WTC11 (cell line): ENCODE measurements at regions not wholly inside any gene's neighbourhood (a gene's known extent, or its start where the extent isn't known, plus 50 kb on each side); places are given as distances from the start of the nearest gene placed in this dataset.
A peak's percentile ranks its signal among the peaks of the same experiment; 100 is the strongest.
"Not testable (repeated sequence)": the region's sequence is repeated elsewhere in the genome, so short reads cannot be mapped to it uniquely, and the experiment has no call there.

Experiments
- ATAC-seq: fragments of 200-7000 bp; cut with Tn5 transposase; 2 replicates; pipeline ENCODE4 v1.10.0; 2021; ENCODE audit warnings: mild to moderate bottlenecking, moderate library complexity
- CTCF ChIA-PET: fragments of 300-600 bp; sonication (Branson Sonifier 250); formaldehyde crosslinking; loops from one replicate; lab custom pipeline; 2021; ENCODE audit warnings: antibody characterized with exemption; lab: Charles Lee
- POLR2A ChIA-PET: fragments of 350-600 bp; sonication (Branson Sonifier 250); formaldehyde crosslinking; loops from one replicate; lab custom pipeline; 2021; ENCODE audit warnings: antibody characterized with exemption; lab: Charles Lee
- DNase-seq: peaks from one replicate; pipeline ENCODE4 v3.0.0; 2021; ENCODE audit warnings: low spot score
- H3K27ac Mint-ChIP-seq: 2 replicates; pipeline ENCODE4 v1.8.0; 2021; ENCODE audit warnings: mixed read lengths
- H3K27me3 Mint-ChIP-seq: 2 replicates; pipeline ENCODE4 v1.8.0; 2021; ENCODE audit warnings: low read depth, mild to moderate bottlenecking, moderate library complexity, mixed read lengths
- H3K36me3 Mint-ChIP-seq: 2 replicates; pipeline ENCODE4 v1.8.0; 2021; ENCODE audit warnings: mixed read lengths
- H3K4me1 Mint-ChIP-seq: 2 replicates; pipeline ENCODE4 v1.8.0; 2022; ENCODE audit warnings: mixed read lengths
- H3K4me3 Mint-ChIP-seq: 2 replicates; pipeline ENCODE4 v1.8.0; 2021; ENCODE audit warnings: mild to moderate bottlenecking, moderate library complexity, mixed read lengths
- H3K9me3 Mint-ChIP-seq: 2 replicates; pipeline ENCODE4 v1.8.0; 2021; ENCODE audit warnings: mixed read lengths
- CTCF ChIP-seq: fragments of 200-600 bp; IDR thresholded peaks from 2 replicates; pipeline ENCODE4 v1.8.0; 2022; ENCODE audit warnings: antibody characterized with exemption
- ETV6 ChIP-seq: sonication (generic); formaldehyde crosslinking; IDR thresholded peaks from 2 replicates; pipeline ENCODE4 v1.8.1; 2022; ENCODE audit warnings: mild to moderate bottlenecking, missing genetic modification reagents
- FOXP4 ChIP-seq: sonication (generic); formaldehyde crosslinking; IDR thresholded peaks from 2 replicates; pipeline ENCODE4 v1.8.0; 2022; ENCODE audit warnings: mild to moderate bottlenecking, missing genetic modification reagents
- GTF2I ChIP-seq: fragments of 250-450 bp; sonication (Bioruptor Pico); conservative IDR thresholded peaks from 2 replicates; pipeline ENCODE4 v1.4.0; 2021; ENCODE audit warnings: mild to moderate bottlenecking
- MLX ChIP-seq: sonication (generic); formaldehyde crosslinking; IDR thresholded peaks from 2 replicates; pipeline ENCODE4 v1.8.1; 2023; ENCODE audit warnings: mild to moderate bottlenecking, missing genetic modification reagents, moderate library complexity
- RELA ChIP-seq: sonication (generic); formaldehyde crosslinking; IDR thresholded peaks from 2 replicates; pipeline ENCODE4 v1.8.1; 2022; ENCODE audit warnings: missing genetic modification reagents, mild to moderate bottlenecking, borderline replicate concordance
- RORB ChIP-seq: fragments of 250-450 bp; sonication (Bioruptor Pico); IDR thresholded peaks from 2 replicates; pipeline ENCODE4 v1.9.0; 2021; ENCODE audit warnings: mild to moderate bottlenecking
- ZNF121 ChIP-seq: sonication (generic); formaldehyde crosslinking; IDR thresholded peaks from 2 replicates; pipeline ENCODE4 v1.8.0; 2023; ENCODE audit warnings: missing genetic modification reagents
- ZNF317 ChIP-seq: sonication (generic); formaldehyde crosslinking; IDR thresholded peaks from 2 replicates; pipeline ENCODE4 v1.8.1; 2023; ENCODE audit warnings: low read depth, mild to moderate bottlenecking, moderate library complexity, missing genetic modification reagents, borderline replicate concordance
- ZNF396 ChIP-seq: fragments of 250-450 bp; sonication (Bioruptor Pico); IDR thresholded peaks from 2 replicates; pipeline ENCODE4 v1.8.0; 2021; ENCODE audit warnings: mild to moderate bottlenecking, moderate library complexity, borderline replicate concordance
- ZNF423 ChIP-seq: fragments of 250-450 bp; sonication (Bioruptor Pico); IDR thresholded peaks from 2 replicates; pipeline ENCODE4 v2.1.2; 2022; ENCODE audit warnings: mild to moderate bottlenecking, moderate library complexity
- ZNF512 ChIP-seq: sonication (generic); formaldehyde crosslinking; IDR thresholded peaks from 2 replicates; pipeline ENCODE4 v1.8.1; 2022; ENCODE audit warnings: missing genetic modification reagents, borderline replicate concordance
- ZSCAN18 ChIP-seq: fragments of 250-450 bp; sonication (Bioruptor Pico); IDR thresholded peaks from 2 replicates; pipeline ENCODE4 v2.1.2; 2022; ENCODE audit warnings: mild to moderate bottlenecking, moderate library complexity

GRCh38 chr16:86233506-86233905 lies 276.8 kb upstream of the FOXF1 start:
- peaks cover 15% of the 10 kb centered on the region for H3K9me3 Mint-ChIP-seq
- H3K4me3 Mint-ChIP-seq, H3K27ac Mint-ChIP-seq, H3K27me3 Mint-ChIP-seq, ATAC-seq, H3K4me1 Mint-ChIP-seq, POLR2A ChIA-PET, CTCF ChIA-PET, H3K36me3 Mint-ChIP-seq: not testable (repeated sequence)
- DNase-seq: peak; percentile 50

- H3K27ac Mint-ChIP-seq: no peak overlapping the region
- H3K4me3 Mint-ChIP-seq: no peak overlapping the region
- TF ChIP-seq MLX (no peak), ZNF512 (CRISPR knock-in tag) (no peak), RELA (CRISPR knock-in tag) (no peak), ETV6 (no peak), ZNF121 (no peak), GTF2I (no peak), FOXP4 (CRISPR knock-in tag) (no peak), ZNF423 (CRISPR knock-in tag) (no peak), ZNF396 (CRISPR knock-in tag) (no peak), ZSCAN18 (CRISPR knock-in tag) (no peak), RORB (CRISPR knock-in tag) (no peak), CTCF (no peak)
- no peaks in the 10 kb centered on the region for H3K27me3 Mint-ChIP-seq
- peaks cover 28% of the 10 kb centered on the region for H3K4me1 Mint-ChIP-seq
- ChIA-PET POLR2A (no interaction called here), CTCF (interaction anchor here (0.8 to 2.9 kb wide), 4 partner anchors 13 to 418 kb away, joined by 3 to 31 read pairs (median 4); no protein-coding TSS in a partner anchor)
- H3K36me3 Mint-ChIP-seq: no peaks in the 10 kb centered on the region
- H3K9me3 Mint-ChIP-seq: no peaks in the 10 kb centered on the region
- no peak for DNase-seq
- ATAC-seq: no peak
Observed at GRCh38 chr16:86239381-86239780, 270.9 kb upstream of the FOXF1 start.

GRCh38 chr16:86240716-86241363 lies 269.5 kb upstream of the FOXF1 start:
- DNase-seq: no peak
- CTCF ChIA-PET: interaction anchor here (1.8 to 2.9 kb wide), 3 partner anchors 12 to 277 kb away, joined by 5 to 31 read pairs (median 6); no protein-coding TSS in a partner anchor
- POLR2A ChIA-PET: no interaction called here
- Mint-ChIP-seq H3K4me1 (peaks cover 28% of the 10 kb centered on the region), H3K9me3 (peaks cover 6% of the 10 kb centered on the region), H3K4me3 (no peak overlapping the region), H3K36me3 (no peaks in the 10 kb centered on the region), H3K27ac (no peak overlapping the region), H3K27me3 (no peaks in the 10 kb centered on the region)
- no peak for TF ChIP-seq ZNF317 (CRISPR knock-in tag)
- ATAC-seq: no peak
